NCI-H2081 (cell line): ENCODE measurements at regions not wholly inside any gene's neighbourhood (a gene's known extent, or its start where the extent isn't known, plus 50 kb on each side); places are given as distances from the start of the nearest gene placed in this dataset.

Experiments used
- DNase-seq, 2 experiments: peaks; one replicate each; lab custom pipeline; 2025; lab: John Stamatoyannopoulos, UW

- no peak for DNase-seq
These were observed 95.1 kb upstream of the CNTNAP4 start for GRCh38 chr16:76182041-76182635.

DNA sequence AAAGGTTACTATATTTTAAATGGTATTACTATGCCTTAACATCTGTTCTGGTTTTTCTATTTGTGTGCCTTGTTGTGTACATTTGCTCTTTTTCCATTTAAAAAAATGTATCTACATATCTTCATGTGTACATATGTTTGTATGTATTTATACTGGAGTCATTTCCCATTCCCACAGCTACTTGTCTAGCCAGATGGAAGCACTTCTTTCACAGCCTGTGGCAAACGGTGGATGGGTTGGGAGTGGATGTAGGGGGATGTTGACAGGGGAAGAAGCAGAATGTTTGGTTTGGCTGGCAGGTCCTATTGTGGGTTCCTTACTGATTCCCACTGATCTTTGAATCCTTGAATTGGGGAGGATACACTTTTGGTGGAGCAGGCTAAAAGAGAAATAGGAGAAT lies 93.6 kb upstream of the CNTNAP4 start:
- no peak for DNase-seq

GRCh38 chr16:76190057-76190456 lies 87.1 kb upstream of the CNTNAP4 start:
- no peak for DNase-seq

DNA sequence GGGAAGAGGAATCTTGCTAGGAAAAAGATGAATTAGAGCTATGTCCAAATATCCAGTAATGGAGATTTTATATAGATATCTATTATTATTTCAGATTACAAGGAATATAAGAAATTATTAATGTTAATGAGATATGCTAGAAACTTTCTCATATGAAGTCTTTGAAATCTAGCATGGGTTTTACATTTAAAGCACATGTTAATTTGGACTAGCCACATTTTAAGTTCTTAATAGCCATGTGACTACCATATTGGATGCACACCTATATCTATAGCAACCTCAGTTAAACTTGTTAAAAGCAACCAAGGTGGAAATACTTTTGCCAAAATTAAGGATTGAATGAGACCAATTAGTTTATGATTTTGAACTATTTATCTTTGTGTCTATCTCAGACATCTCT lies 86.7 kb upstream of the CNTNAP4 start:
- no peak for DNase-seq

DNA sequence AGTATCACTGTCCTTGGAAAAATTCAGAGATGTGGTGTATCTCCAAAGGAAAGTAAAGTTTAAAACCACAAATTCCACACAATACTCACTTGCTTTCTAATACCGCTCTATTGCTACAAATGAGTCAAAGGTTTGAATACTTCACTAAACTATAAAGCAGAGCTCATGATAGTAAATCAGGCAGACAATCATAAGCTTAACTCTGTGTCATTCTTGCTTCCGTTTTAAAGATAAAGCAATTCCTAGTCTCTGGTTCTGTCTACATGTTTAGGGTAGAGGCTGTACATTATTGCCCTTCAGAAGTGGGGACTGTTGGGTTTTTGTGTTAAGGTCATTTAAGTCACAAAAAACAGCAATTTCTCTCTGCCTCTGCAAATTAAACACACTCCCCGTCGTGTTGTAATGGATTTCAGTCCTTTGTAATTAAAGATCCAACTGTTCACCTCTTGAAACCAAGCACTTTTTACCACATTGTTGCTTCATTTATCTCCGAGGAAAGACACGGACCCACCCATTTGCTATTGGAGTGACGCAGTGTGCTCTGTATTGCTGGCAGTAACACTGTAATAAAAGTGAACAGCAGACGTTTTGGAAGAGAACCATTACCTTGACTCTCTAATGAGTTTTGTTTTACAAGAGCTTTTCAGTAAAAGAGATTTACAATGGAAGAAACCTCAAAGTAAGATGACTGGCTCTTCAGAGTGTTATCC lies 83.1 kb upstream of the CNTNAP4 start:
- no peak for DNase-seq

GRCh38 chr16:76194616-76195015 lies 82.6 kb upstream of the CNTNAP4 start:
- no peak for DNase-seq

DNA sequence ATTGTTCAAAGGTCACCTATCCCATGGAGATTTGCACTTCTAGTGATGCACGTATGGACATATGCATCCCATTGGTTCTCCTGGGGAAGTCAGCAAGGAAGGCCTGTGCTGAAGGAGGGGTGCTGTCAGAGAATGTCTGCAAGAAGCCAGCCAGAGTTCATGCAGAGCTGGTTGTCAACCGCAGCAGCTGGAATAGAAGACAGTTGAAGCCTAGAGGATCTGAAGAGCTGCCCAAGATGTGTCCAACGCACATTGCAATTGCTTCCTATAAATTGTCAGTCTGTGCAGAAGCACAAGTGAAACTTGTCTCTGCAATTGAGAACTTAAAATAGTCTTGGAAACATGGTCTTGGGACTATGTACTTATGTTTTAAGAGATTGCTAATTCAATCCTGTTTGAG lies 82.1 kb upstream of the CNTNAP4 start:
- no peak for DNase-seq

DNA sequence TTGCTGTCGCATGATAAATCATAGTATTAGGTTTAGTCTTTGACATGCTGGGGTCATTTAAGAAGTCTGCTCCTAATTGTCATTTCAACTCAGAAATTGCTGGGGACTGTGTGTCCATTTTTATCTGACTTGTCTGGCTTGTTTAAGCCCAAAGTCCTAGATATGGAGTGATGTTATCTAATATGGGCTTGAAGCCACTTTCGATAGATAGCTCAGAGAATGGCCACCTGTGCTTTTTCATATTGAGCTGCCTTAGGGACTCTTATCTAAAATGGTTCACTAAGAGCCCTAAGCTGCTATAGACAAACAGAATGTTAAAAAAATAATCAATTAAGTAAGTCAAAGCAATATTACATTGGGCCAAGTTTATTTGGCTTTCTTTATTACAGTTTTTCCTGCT lies 81.6 kb upstream of the CNTNAP4 start:
- no peak for DNase-seq

DNA sequence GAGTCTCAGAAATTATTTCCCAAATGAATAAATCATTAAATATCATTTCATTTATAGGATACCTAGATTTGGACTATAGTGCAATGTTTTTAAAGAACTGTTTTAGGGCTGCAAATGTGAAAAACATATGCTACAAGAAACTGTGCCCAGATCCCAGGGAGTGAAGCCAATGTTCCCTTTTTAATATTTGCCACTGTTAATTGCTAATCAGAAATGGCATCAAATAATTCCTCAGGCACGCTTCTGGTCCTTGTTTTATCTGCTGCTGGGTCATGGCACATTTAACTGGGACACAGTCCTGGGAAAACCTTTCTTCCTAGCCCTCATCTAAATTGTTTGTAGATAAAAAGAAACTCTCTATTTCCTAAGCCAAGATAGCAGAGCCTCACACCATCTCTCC lies 79.3 kb upstream of the CNTNAP4 start:
- no peak for DNase-seq

GRCh38 chr16:76199681-76200220 lies 77.5 kb upstream of the CNTNAP4 start:
- DNase-seq, result no peak

DNA sequence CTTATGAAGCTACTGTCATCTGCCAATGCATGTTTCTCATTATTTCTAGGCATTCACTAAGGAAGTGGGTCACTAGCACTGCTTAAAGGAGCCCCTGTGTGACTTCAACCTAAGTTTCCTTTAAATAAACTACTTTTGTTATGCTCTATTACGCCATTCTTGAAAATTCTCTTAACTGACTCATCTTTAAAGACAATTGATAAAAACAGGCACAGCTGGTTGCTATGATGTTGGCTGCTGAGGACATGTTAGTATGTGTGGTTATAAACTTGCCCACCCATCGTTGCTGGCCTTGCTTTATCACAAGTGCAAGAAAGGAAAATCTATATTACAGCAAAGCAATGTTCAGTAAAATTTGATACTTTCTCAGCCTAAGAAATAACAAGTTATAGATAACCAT lies 75.8 kb upstream of the CNTNAP4 start:
- no peak for DNase-seq

GRCh38 chr16:76204249-76204648 lies 73.0 kb upstream of the CNTNAP4 start:
- no peak for DNase-seq

- DNase-seq, result no peak
These were observed 69.9 kb upstream of the CNTNAP4 start for GRCh38 chr16:76207270-76207669.

- DNase-seq, result no peak
These were observed 67.0 kb upstream of the CNTNAP4 start for GRCh38 chr16:76210157-76210556.

GRCh38 chr16:76213860-76214259 lies 63.3 kb upstream of the CNTNAP4 start:
- DNase-seq, result no peak

- no peak for DNase-seq
These were observed 62.3 kb upstream of the CNTNAP4 start for GRCh38 chr16:76214856-76215255.

DNA sequence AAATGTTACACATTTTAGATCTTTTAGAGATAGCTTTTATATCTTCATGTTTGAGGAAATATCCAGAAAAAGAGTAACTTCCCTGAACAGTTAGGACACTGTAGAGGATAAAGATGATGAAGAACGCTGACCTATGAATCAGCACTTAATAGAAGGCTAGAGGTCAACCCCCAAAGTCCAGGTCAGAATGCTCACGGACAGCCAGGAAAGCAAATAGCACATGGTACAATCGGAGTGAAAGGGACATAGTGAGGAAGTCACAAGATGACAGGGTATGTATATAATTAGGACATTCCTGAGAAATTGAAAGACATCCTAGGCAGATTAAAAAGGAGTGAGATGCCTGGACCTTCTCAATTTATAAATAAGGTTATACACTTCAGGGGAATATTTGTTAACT lies 55.1 kb upstream of the CNTNAP4 start:
- DNase-seq, result no peak

- no peak for DNase-seq
These were observed 54.3 kb upstream of the CNTNAP4 start for GRCh38 chr16:76222853-76223252.

DNA sequence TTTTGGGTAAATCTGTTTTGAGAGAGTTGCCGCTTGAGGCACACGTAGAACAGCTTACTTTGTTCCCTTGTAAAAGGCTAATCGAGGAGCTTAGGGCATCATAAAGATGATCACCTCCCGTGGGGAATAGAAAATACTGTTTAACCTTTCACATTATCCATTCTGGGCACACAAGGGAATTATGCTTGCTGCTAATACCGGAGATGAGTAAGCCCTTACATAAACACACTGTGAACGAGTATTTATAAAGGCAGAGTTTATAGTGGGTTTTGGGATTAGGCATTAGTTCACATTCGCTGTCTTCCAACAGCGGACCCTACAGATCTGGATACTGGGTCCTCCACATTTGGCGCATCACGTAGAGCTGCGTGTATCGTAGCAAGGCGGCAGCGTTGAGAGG lies 51.2 kb upstream of the CNTNAP4 start:
- no peak for DNase-seq

DNA sequence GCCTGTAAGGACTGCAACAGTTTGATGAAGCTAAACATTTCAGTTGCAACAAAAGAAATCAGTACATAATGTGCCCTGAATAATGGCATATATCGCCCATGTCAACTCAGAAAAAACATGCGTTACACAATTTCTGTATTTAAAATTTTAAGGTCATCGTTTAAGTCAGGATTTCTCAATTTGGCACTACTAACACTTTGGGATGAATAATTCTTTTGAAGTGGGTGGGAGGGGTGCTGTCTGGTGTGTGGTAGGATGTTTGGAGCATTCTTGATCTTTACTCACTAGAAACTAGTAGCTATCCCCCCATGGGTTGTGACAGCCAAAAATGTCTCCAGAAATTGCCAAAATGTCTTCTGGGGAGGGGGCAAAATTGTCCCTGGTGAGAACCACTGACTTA lies 50.7 kb upstream of the CNTNAP4 start:
- DNase-seq, result no peak
